ENCODE measurements at regions not wholly inside any gene's neighbourhood (a gene's known extent, or its start where the extent isn't known, plus 50 kb on each side); places are given as distances from the start of the nearest gene placed in this dataset.

- no peaks in the 10 kb centered on the region for H3K4me1 ChIP-seq (ENCODE audit: insufficient read depth, poor library complexity, severe bottlenecking)
- no peak for TF ChIP-seq CTCF (IDR thresholded peaks at IDR 0.05; ENCODE audit: poor library complexity, severe bottlenecking)
- no peak overlapping the region for H3K4me3 ChIP-seq (ENCODE audit: severe bottlenecking)
- no peaks in the 10 kb centered on the region for H3K27me3 ChIP-seq (ENCODE audit: insufficient read depth, poor library complexity, severe bottlenecking)
- ATAC-seq (ENCODE audit: low read depth), result no peak
- no peaks in the 10 kb centered on the region for H3K36me3 ChIP-seq (ENCODE audit: low read depth)
- no peak overlapping the region for H3K27ac ChIP-seq (ENCODE audit: poor library complexity, severe bottlenecking)
- no peak for DNase-seq (ENCODE audit: low spot score)
- H3K9me3 ChIP-seq (ENCODE audit: severe bottlenecking), result no peaks in the 10 kb centered on the region
Measured at GRCh38 chr11:109145287-109145686, 276.7 kb upstream of the C11orf87 start.

- Histone ChIP-seq H3K4me1 (ENCODE audit: insufficient read depth, poor library complexity, severe bottlenecking) (no peaks in the 10 kb centered on the region), H3K4me3 (ENCODE audit: severe bottlenecking) (no peak overlapping the region), H3K36me3 (ENCODE audit: low read depth) (no peaks in the 10 kb centered on the region), H3K27me3 (ENCODE audit: insufficient read depth, poor library complexity, severe bottlenecking) (no peaks in the 10 kb centered on the region), H3K9me3 (ENCODE audit: severe bottlenecking) (no peaks in the 10 kb centered on the region), H3K27ac (ENCODE audit: poor library complexity, severe bottlenecking) (no peak overlapping the region)
- no peak for DNase-seq (ENCODE audit: low spot score)
- no peak for TF ChIP-seq CTCF (IDR thresholded peaks at IDR 0.05; ENCODE audit: poor library complexity, severe bottlenecking)
- ATAC-seq (ENCODE audit: low read depth), result no peak
Measured at GRCh38 chr11:109147726-109148125, 274.3 kb upstream of the C11orf87 start.

- Histone ChIP-seq H3K4me3 (ENCODE audit: severe bottlenecking) (no peak overlapping the region), H3K4me1 (ENCODE audit: insufficient read depth, poor library complexity, severe bottlenecking) (no peaks in the 10 kb centered on the region), H3K27me3 (ENCODE audit: insufficient read depth, poor library complexity, severe bottlenecking) (no peaks in the 10 kb centered on the region), H3K27ac (ENCODE audit: poor library complexity, severe bottlenecking) (no peak overlapping the region), H3K9me3 (ENCODE audit: severe bottlenecking) (no peaks in the 10 kb centered on the region), H3K36me3 (ENCODE audit: low read depth) (no peaks in the 10 kb centered on the region)
- ATAC-seq (ENCODE audit: low read depth), result no peak
- no peak for TF ChIP-seq CTCF (IDR thresholded peaks at IDR 0.05; ENCODE audit: poor library complexity, severe bottlenecking)
- no peak for DNase-seq (ENCODE audit: low spot score)
Measured at GRCh38 chr11:109148669-109149068, 273.3 kb upstream of the C11orf87 start.

GRCh38 chr11:109150581-109150980 is 271.4 kb upstream of the C11orf87 start:
- H3K36me3 ChIP-seq (ENCODE audit: low read depth), result no peaks in the 10 kb centered on the region
- H3K4me1 ChIP-seq (ENCODE audit: insufficient read depth, poor library complexity, severe bottlenecking), result no peaks in the 10 kb centered on the region
- no peaks in the 10 kb centered on the region for H3K9me3 ChIP-seq (ENCODE audit: severe bottlenecking)
- no peak for ATAC-seq (ENCODE audit: low read depth)
- DNase-seq (ENCODE audit: low spot score), result no peak
- H3K27ac ChIP-seq (ENCODE audit: poor library complexity, severe bottlenecking), result no peak overlapping the region
- no peak overlapping the region for H3K4me3 ChIP-seq (ENCODE audit: severe bottlenecking)
- H3K27me3 ChIP-seq (ENCODE audit: insufficient read depth, poor library complexity, severe bottlenecking), result no peaks in the 10 kb centered on the region
- TF ChIP-seq CTCF (IDR thresholded peaks at IDR 0.05; ENCODE audit: poor library complexity, severe bottlenecking), result no peak

GRCh38 chr11:109153836-109154235 is 268.2 kb upstream of the C11orf87 start:
- Histone ChIP-seq H3K4me3 (ENCODE audit: severe bottlenecking) (no peak overlapping the region), H3K9me3 (ENCODE audit: severe bottlenecking) (no peaks in the 10 kb centered on the region), H3K27me3 (ENCODE audit: insufficient read depth, poor library complexity, severe bottlenecking) (no peaks in the 10 kb centered on the region), H3K27ac (ENCODE audit: poor library complexity, severe bottlenecking) (no peak overlapping the region), H3K4me1 (ENCODE audit: insufficient read depth, poor library complexity, severe bottlenecking) (no peaks in the 10 kb centered on the region), H3K36me3 (ENCODE audit: low read depth) (no peaks in the 10 kb centered on the region)
- DNase-seq (ENCODE audit: low spot score), result no peak
- no peak for ATAC-seq (ENCODE audit: low read depth)
- TF ChIP-seq CTCF (IDR thresholded peaks at IDR 0.05; ENCODE audit: poor library complexity, severe bottlenecking), result no peak
